ENCODE measurements at regions not wholly inside any gene's neighbourhood (a gene's known extent, or its start where the extent isn't known, plus 50 kb on each side); places are given as distances from the start of the nearest gene placed in this dataset.

DNA sequence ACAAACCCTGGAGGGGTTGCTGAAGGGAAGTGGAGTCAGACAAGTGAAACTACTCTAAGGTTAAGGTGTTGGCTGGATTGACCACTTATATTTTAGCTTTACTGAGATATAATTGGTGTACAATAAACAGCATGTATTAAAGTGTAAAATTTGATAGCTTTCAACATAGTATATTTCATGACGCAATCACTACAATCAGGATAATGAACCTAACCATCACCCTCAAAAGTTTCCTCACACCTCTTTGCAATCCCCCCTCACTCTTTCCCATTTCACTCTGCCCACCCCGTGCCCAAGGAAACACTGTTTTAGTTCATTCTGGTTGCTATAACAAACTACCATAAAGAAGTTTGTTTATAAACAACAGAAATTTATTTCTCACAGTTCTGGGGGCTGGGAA, 508.0 kb downstream of the FGF9 start:
- no peak for TF ChIP-seq EZH2 (IDR thresholded peaks at IDR 0.05; ENCODE audit: borderline replicate concordance, low read length)
- no peak for TF ChIP-seq CTCF (IDR thresholded peaks at IDR 0.05; ENCODE audit: low read length)
- Histone ChIP-seq H2AFZ (ENCODE audit: low read length) (no peak overlapping the region), H3F3A (ENCODE audit: insufficient read depth, low read length) (no peaks in the 10 kb centered on the region), H3K4me2 (ENCODE audit: low read length) (no peak overlapping the region), H3K4me1 (ENCODE audit: insufficient read depth, low read length, severe bottlenecking) (no peaks in the 10 kb centered on the region), H3K27ac (ENCODE audit: low read depth, low read length, poor library complexity, severe bottlenecking) (no peak overlapping the region), H3K9ac (ENCODE audit: low read length) (no peak overlapping the region), H3K9me2 (ENCODE audit: low read depth, low read length) (no peaks in the 10 kb centered on the region), H3K4me3 (ENCODE audit: low read depth, low read length, poor library complexity, severe bottlenecking) (no peak overlapping the region), H3K9me3 (ENCODE audit: low read length) (no peaks in the 10 kb centered on the region), H4K20me1 (ENCODE audit: insufficient read depth, low read length) (no peaks in the 10 kb centered on the region), H3K79me2 (ENCODE audit: insufficient read depth, low read length) (no peaks in the 10 kb centered on the region), H3K27me3 (ENCODE audit: insufficient read depth, low read length) (no peaks in the 10 kb centered on the region), H3K36me3 (ENCODE audit: insufficient read depth, low read length) (no peaks in the 10 kb centered on the region)

GRCh38 chr13:22187329-22187728, 516.5 kb downstream of the FGF9 start:
- Histone ChIP-seq H3K27me3 (ENCODE audit: insufficient read depth, low read length) (no peaks in the 10 kb centered on the region), H3F3A (ENCODE audit: insufficient read depth, low read length) (no peaks in the 10 kb centered on the region), H3K9me3 (ENCODE audit: low read length) (no peaks in the 10 kb centered on the region), H3K4me1 (ENCODE audit: insufficient read depth, low read length, severe bottlenecking) (no peaks in the 10 kb centered on the region), H4K20me1 (ENCODE audit: insufficient read depth, low read length) (no peaks in the 10 kb centered on the region), H3K9ac (ENCODE audit: low read length) (no peak overlapping the region), H3K4me3 (ENCODE audit: low read depth, low read length, poor library complexity, severe bottlenecking) (no peak overlapping the region), H3K4me2 (ENCODE audit: low read length) (no peak overlapping the region), H3K27ac (ENCODE audit: low read depth, low read length, poor library complexity, severe bottlenecking) (no peak overlapping the region), H2AFZ (ENCODE audit: low read length) (no peak overlapping the region), H3K36me3 (ENCODE audit: insufficient read depth, low read length) (no peaks in the 10 kb centered on the region), H3K9me2 (ENCODE audit: low read depth, low read length) (no peaks in the 10 kb centered on the region), H3K79me2 (ENCODE audit: insufficient read depth, low read length) (no peaks in the 10 kb centered on the region)
- TF ChIP-seq CTCF (IDR thresholded peaks at IDR 0.05; ENCODE audit: low read length): no peak
- no peak for TF ChIP-seq EZH2 (IDR thresholded peaks at IDR 0.05; ENCODE audit: borderline replicate concordance, low read length)

GRCh38 chr13:22189176-22190048, 518.5 kb downstream of the FGF9 start:
- Histone ChIP-seq H3K27me3 (ENCODE audit: insufficient read depth, low read length) (no peaks in the 10 kb centered on the region), H3K4me2 (ENCODE audit: low read length) (no peak overlapping the region), H2AFZ (ENCODE audit: low read length) (no peak overlapping the region), H3K27ac (ENCODE audit: low read depth, low read length, poor library complexity, severe bottlenecking) (no peak overlapping the region), H3F3A (ENCODE audit: insufficient read depth, low read length) (no peaks in the 10 kb centered on the region), H3K36me3 (ENCODE audit: insufficient read depth, low read length) (no peaks in the 10 kb centered on the region), H4K20me1 (ENCODE audit: insufficient read depth, low read length) (no peaks in the 10 kb centered on the region), H3K4me1 (ENCODE audit: insufficient read depth, low read length, severe bottlenecking) (no peaks in the 10 kb centered on the region), H3K9ac (ENCODE audit: low read length) (no peak overlapping the region), H3K9me3 (ENCODE audit: low read length) (no peaks in the 10 kb centered on the region), H3K9me2 (ENCODE audit: low read depth, low read length) (no peaks in the 10 kb centered on the region), H3K79me2 (ENCODE audit: insufficient read depth, low read length) (no peaks in the 10 kb centered on the region), H3K4me3 (ENCODE audit: low read depth, low read length, poor library complexity, severe bottlenecking) (no peak overlapping the region)
- no peak for TF ChIP-seq CTCF (IDR thresholded peaks at IDR 0.05; ENCODE audit: low read length)
- TF ChIP-seq EZH2 (IDR thresholded peaks at IDR 0.05; ENCODE audit: borderline replicate concordance, low read length): no peak
